22Rv1 (cell line): ENCODE measurements at regions not wholly inside any gene's neighbourhood (a gene's known extent, or its start where the extent isn't known, plus 50 kb on each side); places are given as distances from the start of the nearest gene placed in this dataset.

ENCODE experiments used
- H3K27ac ChIP-seq: fragments of 450-650 bp; 2 replicates; pipeline ENCODE4 v1.5.1; 2017
- CTCF ChIP-seq: fragments of 450-650 bp; IDR thresholded peaks from 2 replicates; pipeline ENCODE4 v1.5.1; 2017; ENCODE audit warnings: mild to moderate bottlenecking
- ZFX ChIP-seq: fragments of 450-650 bp; IDR thresholded peaks from 2 replicates; pipeline ENCODE4 v1.6.1; 2017; ENCODE audit warnings: antibody characterized with exemption, borderline replicate concordance

- TF ChIP-seq ZFX: no peak
- no peak for TF ChIP-seq CTCF
- no peak overlapping the region for H3K27ac ChIP-seq
Observed at GRCh38 chr2:215769246-215769645, 244.1 kb downstream of the MREG start.

- H3K27ac ChIP-seq: no peak overlapping the region
Observed at GRCh38 chr2:215767625-215768024, 245.7 kb downstream of the MREG start.

GRCh38 chr2:215765729-215766360 is 247.5 kb downstream of the MREG start:
- TF ChIP-seq CTCF (no peak), ZFX (no peak)

More at GRCh38 chr2:215767625-215768024, 245.7 kb downstream of the MREG start:
- TF ChIP-seq CTCF: no peak
- no peak for TF ChIP-seq ZFX

GRCh38 chr2:215764441-215765048 is 248.8 kb downstream of the MREG start:
- no peak overlapping the region for H3K27ac ChIP-seq
- TF ChIP-seq ZFX (no peak), CTCF (no peak)

More at GRCh38 chr2:215765729-215766360, 247.5 kb downstream of the MREG start:
- no peak overlapping the region for H3K27ac ChIP-seq

GRCh38 chr2:215760557-215760956 is 252.8 kb downstream of the MREG start:
- TF ChIP-seq ZFX (no peak), CTCF (no peak)
- H3K27ac ChIP-seq: no peak overlapping the region

- TF ChIP-seq CTCF (no peak), ZFX (no peak)
- H3K27ac ChIP-seq: no peak overlapping the region
Observed at GRCh38 chr2:215760091-215760490, 253.3 kb downstream of the MREG start.

- H3K27ac ChIP-seq: no peak overlapping the region
- TF ChIP-seq ZFX: no peak
- TF ChIP-seq CTCF: no peak
Observed at GRCh38 chr2:215758691-215759090, 254.7 kb downstream of the MREG start.
